Heart left ventricle (tissue), 13 donors: ENCODE measurements at regions not wholly inside any gene's neighbourhood (a gene's known extent, or its start where the extent isn't known, plus 50 kb on each side); places are given as distances from the start of the nearest gene placed in this dataset.
"Not testable (repeated sequence)": the region's sequence is repeated elsewhere in the genome, so short reads cannot be mapped to it uniquely, and the experiment has no call there.

ENCODE experiments used
- POLR2A ChIP-seq, 2 donors: fragments of 450-650 bp; IDR thresholded peaks; one replicate each; pipeline ENCODE4 v1.6.1; 2017; ENCODE audit warnings: antibody characterized with exemption in 2 of 2, mild to moderate bottlenecking in 2 of 2, moderate library complexity in 2 of 2
- TF ChIP-seq, protein P1 (sequence below), 12 donors: fragments of 200-600 bp; sonication (generic) in 4 of 12; IDR thresholded peaks; one replicate each; pipeline versions ENCODE4 v1.5.0 to v1.8.0; 2018 to 2022; ENCODE audit warnings: antibody characterized with exemption in 12 of 12, mild to moderate bottlenecking in 5 of 12
- donor health status: ischemic (EF 13 %, LVEDD 7.1; RV severe dilation, severe dysfunction).
- donor health status: DM: no; HTN: yes; CAD: no.
- donor health status: DM: no; HTN: no; CAD: no.
- donor health status: ischemic (EF 25% LVEDD 6.9; RV normal size, moderate dysfunction).
- donor health status: ischemic (EF 25% LVEDD 5.7; RV mildly dilated, moderate dysfunction).
- donor health status: ischemic (EF 35%, LVEDD 5.7; RV mildly dilated, moderate dysfunction).
- donor health status: nonischemic (EF 11% LVEDD 7.7; RV severe dilation, severe dysfunction).
- donor health status: DM: yes; HTN: yes; CAD: no.
- donor health status: PGD.
- donor health status: ischemic (EF 29% LVEDD 5.4; RV normal size, mild dysfunction).
- donor health status: nonischemic (EF 23%, LVEDD 6.1; RV moderate dilation, normal function).

- TF ChIP-seq, protein P1, sequence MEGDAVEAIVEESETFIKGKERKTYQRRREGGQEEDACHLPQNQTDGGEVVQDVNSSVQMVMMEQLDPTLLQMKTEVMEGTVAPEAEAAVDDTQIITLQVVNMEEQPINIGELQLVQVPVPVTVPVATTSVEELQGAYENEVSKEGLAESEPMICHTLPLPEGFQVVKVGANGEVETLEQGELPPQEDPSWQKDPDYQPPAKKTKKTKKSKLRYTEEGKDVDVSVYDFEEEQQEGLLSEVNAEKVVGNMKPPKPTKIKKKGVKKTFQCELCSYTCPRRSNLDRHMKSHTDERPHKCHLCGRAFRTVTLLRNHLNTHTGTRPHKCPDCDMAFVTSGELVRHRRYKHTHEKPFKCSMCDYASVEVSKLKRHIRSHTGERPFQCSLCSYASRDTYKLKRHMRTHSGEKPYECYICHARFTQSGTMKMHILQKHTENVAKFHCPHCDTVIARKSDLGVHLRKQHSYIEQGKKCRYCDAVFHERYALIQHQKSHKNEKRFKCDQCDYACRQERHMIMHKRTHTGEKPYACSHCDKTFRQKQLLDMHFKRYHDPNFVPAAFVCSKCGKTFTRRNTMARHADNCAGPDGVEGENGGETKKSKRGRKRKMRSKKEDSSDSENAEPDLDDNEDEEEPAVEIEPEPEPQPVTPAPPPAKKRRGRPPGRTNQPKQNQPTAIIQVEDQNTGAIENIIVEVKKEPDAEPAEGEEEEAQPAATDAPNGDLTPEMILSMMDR (IDR thresholded peaks at IDR 0.05), result not testable (repeated sequence)
- not testable (repeated sequence) for TF ChIP-seq POLR2A (IDR thresholded peaks at IDR 0.05)
Measured at GRCh38 chr2:87505239-87505638, 242.6 kb upstream of the PLGLB2 start.
